ENCODE measurements at regions not wholly inside any gene's neighbourhood (a gene's known extent, or its start where the extent isn't known, plus 50 kb on each side); places are given as distances from the start of the nearest gene placed in this dataset.

- Histone ChIP-seq H3K36me3 (no peaks in the 10 kb centered on the region), H3K9me3 (no peaks in the 10 kb centered on the region), H3K4me3 (no peak overlapping the region), H3K27me3 (no peaks in the 10 kb centered on the region), H3K27ac (no peak overlapping the region), H3K4me1 (no peaks in the 10 kb centered on the region)
- WGBS, 2 donors, result 36 to 61% methylated on average over 4 of the region's 4 CpGs
- DNase-seq (ENCODE audit: low spot score in 2 of 2), result no peak
- TF ChIP-seq EP300 (IDR thresholded peaks at IDR 0.05), result no peak
- no peak for TF ChIP-seq POLR2A (IDR thresholded peaks at IDR 0.05)
- TF ChIP-seq, protein P1, sequence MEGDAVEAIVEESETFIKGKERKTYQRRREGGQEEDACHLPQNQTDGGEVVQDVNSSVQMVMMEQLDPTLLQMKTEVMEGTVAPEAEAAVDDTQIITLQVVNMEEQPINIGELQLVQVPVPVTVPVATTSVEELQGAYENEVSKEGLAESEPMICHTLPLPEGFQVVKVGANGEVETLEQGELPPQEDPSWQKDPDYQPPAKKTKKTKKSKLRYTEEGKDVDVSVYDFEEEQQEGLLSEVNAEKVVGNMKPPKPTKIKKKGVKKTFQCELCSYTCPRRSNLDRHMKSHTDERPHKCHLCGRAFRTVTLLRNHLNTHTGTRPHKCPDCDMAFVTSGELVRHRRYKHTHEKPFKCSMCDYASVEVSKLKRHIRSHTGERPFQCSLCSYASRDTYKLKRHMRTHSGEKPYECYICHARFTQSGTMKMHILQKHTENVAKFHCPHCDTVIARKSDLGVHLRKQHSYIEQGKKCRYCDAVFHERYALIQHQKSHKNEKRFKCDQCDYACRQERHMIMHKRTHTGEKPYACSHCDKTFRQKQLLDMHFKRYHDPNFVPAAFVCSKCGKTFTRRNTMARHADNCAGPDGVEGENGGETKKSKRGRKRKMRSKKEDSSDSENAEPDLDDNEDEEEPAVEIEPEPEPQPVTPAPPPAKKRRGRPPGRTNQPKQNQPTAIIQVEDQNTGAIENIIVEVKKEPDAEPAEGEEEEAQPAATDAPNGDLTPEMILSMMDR (IDR thresholded peaks at IDR 0.05), result no peak
Measured at GRCh38 chr15:81473177-81473576, 99.2 kb upstream of the TMC3 start.

- WGBS, 2 donors, result 74 to 78% methylated on average over 2 of the region's 2 CpGs
- no peak for DNase-seq (ENCODE audit: low spot score in 2 of 2)
- TF ChIP-seq, protein P1 (IDR thresholded peaks at IDR 0.05), result no peak
- TF ChIP-seq EP300 (IDR thresholded peaks at IDR 0.05), result no peak
- TF ChIP-seq POLR2A (IDR thresholded peaks at IDR 0.05), result no peak
- Histone ChIP-seq H3K27ac (no peak overlapping the region), H3K36me3 (no peaks in the 10 kb centered on the region), H3K27me3 (no peaks in the 10 kb centered on the region), H3K4me3 (no peak overlapping the region), H3K4me1 (no peaks in the 10 kb centered on the region), H3K9me3 (no peaks in the 10 kb centered on the region)
Measured at GRCh38 chr15:81471151-81471550, 97.1 kb upstream of the TMC3 start.

GRCh38 chr15:81469154-81469553 is 95.1 kb upstream of the TMC3 start:
- WGBS, 2 donors, result 79 to 80% methylated on average over 5 of the region's 5 CpGs
- no peaks in the 10 kb centered on the region for H3K4me1 ChIP-seq
- H3K36me3 ChIP-seq, result no peaks in the 10 kb centered on the region
- H3K27ac ChIP-seq, result no peak overlapping the region
- no peak for DNase-seq (ENCODE audit: low spot score in 2 of 2)
- no peak overlapping the region for H3K4me3 ChIP-seq
- TF ChIP-seq, protein P1 (IDR thresholded peaks at IDR 0.05), result no peak
- TF ChIP-seq EP300 (IDR thresholded peaks at IDR 0.05) (no peak), POLR2A (IDR thresholded peaks at IDR 0.05) (no peak)
- peaks cover 0 to 7% (median 2%) of the 10 kb centered on the region in 4 donors for H3K9me3 ChIP-seq
- no peaks in the 10 kb centered on the region for H3K27me3 ChIP-seq

DNA sequence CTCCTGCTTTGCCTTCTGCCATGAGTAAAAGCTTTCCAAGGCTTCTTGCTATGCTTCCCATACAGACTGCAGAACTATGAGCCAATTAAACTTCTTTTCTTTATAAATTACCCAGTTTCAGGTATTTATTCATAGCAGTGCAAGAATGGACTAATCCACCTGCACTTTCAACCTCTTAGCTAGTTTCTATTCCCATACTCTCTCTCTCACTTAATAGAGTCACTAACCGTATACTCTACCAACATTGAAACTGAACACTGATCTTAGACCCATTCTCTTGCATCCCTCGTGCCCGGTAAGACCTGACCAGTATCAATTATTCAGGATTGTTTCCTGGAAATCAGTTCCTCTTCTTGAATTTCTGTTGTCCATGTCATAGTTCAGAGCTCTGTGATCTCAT is 92.7 kb upstream of the TMC3 start:
- TF ChIP-seq, protein P1 (IDR thresholded peaks at IDR 0.05), result no peak
- TF ChIP-seq EP300 (IDR thresholded peaks at IDR 0.05), result no peak
- TF ChIP-seq POLR2A (IDR thresholded peaks at IDR 0.05), result no peak
- no peaks in the 10 kb centered on the region for H3K4me1 ChIP-seq
- no peaks in the 10 kb centered on the region for H3K27me3 ChIP-seq
- no peak overlapping the region for H3K4me3 ChIP-seq
- no peak overlapping the region for H3K27ac ChIP-seq
- no peaks in the 10 kb centered on the region for H3K36me3 ChIP-seq
- peaks cover 0 to 9% (median 4%) of the 10 kb centered on the region in 4 donors for H3K9me3 ChIP-seq
- DNase-seq (ENCODE audit: low spot score in 2 of 2), result no peak
- 66 to 94% methylated on average over 3 of the region's 3 CpGs for WGBS, 2 donors

GRCh38 chr15:81454024-81454423 is 80.0 kb upstream of the TMC3 start:
- Histone ChIP-seq H3K27ac (no peak overlapping the region), H3K27me3 (no peaks in the 10 kb centered on the region), H3K36me3 (no peaks in the 10 kb centered on the region), H3K9me3 (peaks cover 0 to 10% (median 4%) of the 10 kb centered on the region in 4 donors), H3K4me1 (no peaks in the 10 kb centered on the region), H3K4me3 (no peak overlapping the region)
- DNase-seq (ENCODE audit: low spot score in 2 of 2), result no peak
- TF ChIP-seq POLR2A (IDR thresholded peaks at IDR 0.05) (no peak), EP300 (IDR thresholded peaks at IDR 0.05) (no peak)
- TF ChIP-seq, protein P1 (IDR thresholded peaks at IDR 0.05), result no peak
- 71 to 72% methylated on average over 1 of the region's 1 CpG for WGBS, 2 donors
